GM19351 (cell line): ENCODE measurements at regions not wholly inside any gene's neighbourhood (a gene's known extent, or its start where the extent isn't known, plus 50 kb on each side); places are given as distances from the start of the nearest gene placed in this dataset.
"Not testable (repeated sequence)": the region's sequence is repeated elsewhere in the genome, so short reads cannot be mapped to it uniquely, and the experiment has no call there.

Experiments
- ATAC-seq: cut with Tn5 transposase; IDR thresholded peaks from one replicate; pipeline ENCODE4 v1.9.1; 2021; ENCODE audit warnings: mild to moderate bottlenecking, moderate library complexity; ENCODE audit not compliant: unreplicated experiment

DNA sequence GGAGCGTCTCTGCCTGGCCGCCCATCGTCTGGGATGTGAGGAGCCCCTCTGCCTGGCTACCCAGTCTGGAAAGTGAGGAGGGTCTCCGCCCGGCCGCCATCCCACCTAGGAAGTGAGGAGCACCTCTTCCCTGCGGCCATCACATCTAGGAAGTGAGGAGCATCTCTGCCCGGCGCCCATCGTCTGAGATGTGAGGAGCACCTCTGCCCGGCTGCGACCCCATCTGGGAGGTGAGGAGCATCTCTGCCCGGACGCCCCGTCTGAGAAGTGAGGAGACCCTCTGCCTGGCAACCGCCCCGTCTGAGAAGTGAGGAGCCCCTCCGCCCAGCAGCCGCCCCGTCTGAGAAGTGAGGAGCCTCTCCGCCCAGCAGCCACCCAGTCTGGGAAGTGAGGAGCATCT is 84.5 kb downstream of the IDS start:
- ATAC-seq, result not testable (repeated sequence)

DNA sequence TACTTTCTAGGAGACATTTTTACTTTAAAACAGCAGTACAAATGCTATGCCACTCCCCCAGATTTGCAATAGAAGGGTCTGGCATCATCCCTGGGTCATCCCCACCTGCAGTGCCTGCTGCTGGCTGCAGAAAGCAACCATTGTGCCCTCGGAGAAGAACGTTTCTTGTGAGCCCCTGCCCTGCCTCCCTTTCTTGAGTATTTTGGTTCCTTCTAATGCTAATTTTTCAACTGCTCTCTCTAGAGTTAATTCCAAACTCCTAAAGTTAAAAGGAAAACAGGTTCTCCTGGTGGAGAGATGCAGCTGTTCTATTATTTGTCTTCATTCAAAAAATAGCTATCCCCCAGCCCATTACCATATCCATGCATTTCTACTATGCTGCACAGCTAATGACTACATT is 107.1 kb downstream of the IDS start:
- ATAC-seq, result no peak

DNA sequence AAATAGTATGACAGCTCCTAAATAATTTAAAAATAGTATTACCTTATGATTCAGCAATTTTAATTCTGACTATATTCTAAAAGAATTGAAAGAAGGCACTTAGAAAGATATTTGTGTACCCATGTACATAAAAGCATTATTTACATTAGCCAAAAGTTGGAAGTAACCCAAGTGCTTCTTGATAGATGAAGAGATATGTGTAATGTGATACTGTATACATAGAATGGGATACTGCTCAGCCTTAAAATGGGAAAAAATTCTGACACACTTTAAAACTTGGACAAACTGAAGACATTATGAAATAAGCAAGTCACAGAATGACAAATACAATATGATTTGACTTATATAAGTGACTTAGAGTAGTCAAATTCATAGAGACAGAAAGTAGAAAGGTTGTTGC is 112.2 kb downstream of the IDS start:
- no peak for ATAC-seq

DNA sequence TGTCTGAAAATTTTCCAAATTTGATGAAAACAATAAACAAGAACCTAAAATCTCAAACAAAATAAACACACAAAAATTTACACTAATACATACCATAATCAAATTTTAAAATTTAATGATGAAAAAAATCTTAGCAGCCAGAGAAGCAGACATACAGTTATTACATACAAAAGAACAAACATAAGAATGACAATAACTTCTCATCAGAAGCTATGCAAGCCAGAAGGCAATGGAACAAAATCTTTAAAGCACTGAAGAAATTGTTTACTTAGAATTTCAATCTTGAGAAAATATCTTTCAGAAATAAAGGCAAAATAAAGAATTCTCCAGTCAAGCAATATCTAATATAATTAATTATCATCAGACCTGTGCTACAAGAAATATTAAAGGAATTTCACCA is 121.3 kb downstream of the IDS start:
- no peak for ATAC-seq

DNA sequence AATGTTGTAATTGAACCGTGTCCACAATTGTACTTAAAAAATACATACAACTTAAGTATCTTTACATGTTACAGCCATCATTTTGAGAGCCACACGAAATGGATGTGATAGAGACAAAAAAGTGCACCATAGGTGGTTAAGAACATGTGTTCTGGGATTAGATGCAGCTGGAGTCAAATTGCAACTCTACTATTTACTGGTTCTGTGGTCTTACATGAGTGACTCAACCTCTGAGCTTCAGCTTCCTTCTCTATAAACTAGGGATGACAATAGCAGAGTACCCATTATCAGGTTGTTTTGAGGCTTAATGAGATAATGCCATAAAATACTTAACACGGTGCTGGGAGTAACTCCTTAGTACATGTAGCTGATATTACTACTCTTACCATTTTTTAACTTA is 130.4 kb downstream of the IDS start:
- ATAC-seq, result no peak

DNA sequence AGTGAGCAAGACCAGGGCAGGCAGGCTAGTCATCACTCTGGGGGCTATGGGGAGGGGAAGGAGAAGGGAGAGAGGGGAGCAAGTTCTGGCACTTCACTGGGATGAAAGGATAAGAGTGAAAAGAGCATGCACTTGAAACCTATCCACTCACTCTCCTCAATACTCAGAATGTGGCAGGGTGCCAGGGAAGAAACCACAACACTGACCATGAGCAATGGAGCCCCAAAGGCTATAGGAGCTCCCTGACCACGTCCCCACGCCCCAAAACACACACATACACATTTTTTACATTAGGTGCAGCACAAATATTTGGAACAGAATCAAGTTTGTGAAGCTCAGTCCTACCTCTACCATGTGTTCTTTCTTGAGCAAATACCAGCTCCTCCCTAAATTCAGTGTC is 132.2 kb downstream of the IDS start:
- ATAC-seq, result no peak

DNA sequence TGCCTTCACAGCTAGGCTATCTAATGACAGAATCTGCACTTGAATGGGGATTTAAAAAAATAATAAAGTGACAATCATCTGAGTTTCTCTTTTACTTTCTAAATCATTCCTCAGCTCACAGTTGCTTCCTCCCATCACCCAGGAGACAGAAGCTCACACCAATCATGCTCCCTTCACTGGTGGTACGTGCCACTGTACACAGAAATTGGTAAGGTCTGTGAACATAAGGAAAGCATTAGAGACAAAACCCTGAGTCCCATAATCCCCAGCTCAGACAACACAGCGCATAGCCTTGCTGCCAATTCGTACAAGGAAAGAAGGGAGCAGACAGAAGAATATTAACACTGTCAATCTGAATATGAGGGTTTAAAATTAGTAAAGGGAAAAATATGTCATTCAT is 133.1 kb downstream of the IDS start:
- ATAC-seq, result no peak

DNA sequence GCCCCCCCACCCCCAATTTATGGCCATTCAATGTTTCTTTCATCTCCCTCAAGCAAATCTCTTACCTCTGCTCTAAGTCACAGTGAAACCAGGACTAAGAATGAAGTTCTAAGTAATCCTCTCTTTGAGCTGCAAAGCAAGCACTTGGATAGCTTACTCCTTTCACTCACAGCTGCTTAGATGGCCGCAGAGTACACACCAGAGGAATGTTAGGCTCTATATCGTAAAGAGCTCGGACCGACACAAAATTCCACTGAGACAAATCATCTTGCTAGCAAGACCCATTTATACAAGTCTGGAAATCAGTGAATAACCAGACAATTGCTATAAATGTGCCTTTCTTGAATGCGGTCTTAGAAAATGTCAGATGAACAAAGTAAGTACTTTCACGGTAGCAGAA is 135.0 kb downstream of the IDS start:
- no peak for ATAC-seq

DNA sequence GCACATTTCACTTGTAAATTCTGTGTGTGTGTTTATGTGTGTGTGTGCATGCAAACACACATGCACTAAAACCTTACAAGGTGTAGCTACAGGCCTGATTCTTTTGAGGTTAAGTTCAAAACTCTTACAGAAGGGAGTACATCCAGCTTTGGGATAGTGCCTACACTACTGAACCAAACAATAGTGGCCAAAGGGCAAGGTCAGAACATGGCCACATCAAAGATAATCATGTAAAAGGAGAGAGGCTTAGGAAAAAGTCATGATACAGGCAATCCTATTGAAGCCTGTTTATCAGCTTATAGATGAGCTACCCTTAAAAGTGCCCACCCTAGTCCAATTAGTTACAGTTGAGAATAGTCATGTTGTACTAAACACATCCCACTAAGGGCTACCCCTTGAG is 139.6 kb downstream of the IDS start:
- ATAC-seq, result no peak

DNA sequence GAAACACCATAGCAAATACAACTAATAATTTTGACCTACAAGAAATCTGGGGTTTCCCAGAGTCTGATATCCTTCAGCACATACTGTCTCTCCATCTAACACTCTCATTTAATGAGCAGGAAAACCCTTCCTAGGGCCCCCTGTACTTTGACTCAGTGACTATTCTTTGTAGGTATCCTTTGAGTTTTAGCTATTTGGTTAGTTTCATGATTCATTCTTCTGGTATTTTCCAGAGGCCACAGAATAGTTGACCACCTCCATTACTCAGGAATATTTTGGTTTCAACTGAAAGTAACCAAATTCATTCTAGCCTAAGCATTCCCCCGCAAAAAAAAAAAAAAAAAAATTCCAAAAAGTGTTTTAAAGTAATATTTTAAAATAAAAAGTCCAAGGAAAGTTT is 140.0 kb downstream of the IDS start:
- no peak for ATAC-seq

DNA sequence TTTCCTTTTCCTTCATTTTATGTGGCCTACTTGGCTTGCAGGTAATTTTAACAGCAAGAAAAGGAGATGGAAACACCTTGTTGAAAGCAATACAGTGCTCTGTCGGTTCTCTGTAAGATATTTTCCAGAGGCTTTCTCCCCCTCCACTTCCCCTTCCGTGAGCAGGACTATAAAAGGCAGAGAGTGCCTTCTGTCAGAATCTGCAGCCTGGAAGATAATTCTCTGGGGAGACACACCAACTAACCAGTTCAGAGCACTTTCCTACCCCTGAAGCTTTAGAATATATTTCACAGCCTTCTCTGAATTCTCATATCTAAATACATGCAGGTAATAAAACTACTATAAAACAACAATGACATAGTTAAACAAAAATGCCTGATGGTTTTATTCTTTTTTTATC is 141.1 kb downstream of the IDS start:
- no peak for ATAC-seq

DNA sequence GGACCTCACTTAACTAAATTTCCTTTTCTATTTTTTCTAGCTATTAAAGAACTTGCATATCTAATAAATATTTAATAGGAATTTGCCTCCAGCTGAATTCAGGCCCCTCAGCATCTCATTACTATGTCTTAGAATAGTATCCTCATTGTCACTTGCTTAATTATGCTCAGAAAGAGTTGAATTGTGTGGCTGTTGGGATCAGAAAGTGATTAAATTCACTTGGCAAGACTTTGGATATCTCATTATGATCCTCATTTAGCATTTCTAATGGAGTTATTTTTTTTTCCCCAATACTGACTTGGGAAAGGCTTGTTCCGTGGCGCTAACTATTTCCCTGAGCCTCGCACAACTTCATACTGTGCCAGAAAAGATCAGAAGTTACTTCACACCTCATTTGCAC is 158.8 kb downstream of the IDS start:
- no peak for ATAC-seq

DNA sequence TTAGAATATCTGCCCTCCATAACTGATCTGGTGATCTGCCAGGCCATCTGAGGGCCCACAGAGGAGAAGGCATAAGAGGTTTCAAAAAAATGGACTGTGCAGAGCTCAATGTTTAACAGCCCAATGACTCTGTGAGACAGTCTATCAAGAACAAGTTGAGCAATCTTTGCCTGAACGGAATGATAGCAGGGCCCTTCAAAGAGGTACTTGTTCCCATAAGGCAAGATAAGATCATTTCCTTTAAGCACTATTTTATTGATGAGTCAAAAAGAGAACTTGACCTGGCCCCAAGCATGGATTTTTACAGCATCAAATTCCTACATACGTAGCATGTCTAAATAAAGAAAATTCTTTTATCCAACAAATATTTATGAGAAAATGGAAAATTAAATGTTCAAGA is 182.8 kb downstream of the IDS start:
- no peak for ATAC-seq

DNA sequence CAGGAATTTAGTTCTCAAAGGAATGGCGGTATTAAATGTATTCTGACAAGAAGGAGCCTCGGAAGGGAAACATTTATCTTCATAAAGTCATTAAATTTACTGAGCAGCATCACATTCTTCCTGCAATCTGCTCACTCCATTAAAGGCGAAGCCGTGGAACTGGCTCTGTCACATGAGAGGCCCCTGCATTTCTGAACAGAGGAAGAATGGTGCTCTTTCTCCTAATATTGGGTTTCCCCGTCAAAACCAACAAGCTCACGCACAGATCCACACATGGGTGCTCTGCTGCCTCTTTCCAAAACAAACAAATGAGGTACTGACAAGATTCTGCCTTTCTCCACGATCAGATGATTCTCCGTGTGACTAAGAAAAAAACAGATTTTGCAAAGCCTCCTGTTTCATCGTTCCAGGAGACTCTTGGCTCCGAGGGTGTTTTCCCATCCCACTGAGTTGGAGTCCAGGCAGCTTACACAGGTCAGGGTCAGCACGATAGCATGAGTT is 191.2 kb downstream of the IDS start:
- ATAC-seq, result no peak

DNA sequence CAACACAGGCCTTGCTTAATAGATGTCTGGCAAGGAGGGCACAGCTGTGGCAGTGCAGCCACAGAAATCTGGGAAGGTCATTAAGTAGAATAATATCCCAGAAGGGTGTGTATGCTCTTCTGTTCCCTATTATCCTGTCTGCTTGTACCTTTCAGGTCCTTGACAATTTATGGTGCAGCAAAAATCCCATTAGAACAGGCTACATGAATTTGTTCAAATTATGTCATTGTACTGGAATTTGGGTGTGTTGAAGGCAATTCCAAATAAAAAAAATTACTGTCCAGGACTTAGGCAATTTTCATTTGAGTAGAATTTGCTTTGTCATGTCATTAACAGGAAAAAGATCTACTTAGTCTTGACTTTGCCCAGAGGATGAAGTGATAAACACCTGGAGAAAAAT is 192.1 kb downstream of the IDS start:
- no peak for ATAC-seq

DNA sequence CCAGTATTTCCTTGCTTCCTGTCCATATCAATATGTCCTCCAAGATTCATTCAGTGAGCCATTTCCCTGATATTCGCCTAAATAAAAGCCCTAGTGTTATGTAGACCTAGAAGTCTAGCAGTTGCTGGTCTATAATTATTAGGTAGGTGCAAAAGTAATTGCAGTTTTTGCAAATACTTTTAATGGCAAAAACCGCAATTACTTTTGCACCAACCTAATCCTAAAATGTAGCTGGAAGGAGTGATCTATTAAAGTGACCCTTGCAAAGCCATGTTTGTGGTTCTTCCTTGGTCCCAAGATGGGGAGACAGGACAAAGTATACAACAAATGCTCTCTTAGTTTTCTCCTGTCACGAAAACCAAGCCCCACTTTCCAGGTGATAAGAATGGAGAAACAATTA is 193.0 kb downstream of the IDS start:
- no peak for ATAC-seq

DNA sequence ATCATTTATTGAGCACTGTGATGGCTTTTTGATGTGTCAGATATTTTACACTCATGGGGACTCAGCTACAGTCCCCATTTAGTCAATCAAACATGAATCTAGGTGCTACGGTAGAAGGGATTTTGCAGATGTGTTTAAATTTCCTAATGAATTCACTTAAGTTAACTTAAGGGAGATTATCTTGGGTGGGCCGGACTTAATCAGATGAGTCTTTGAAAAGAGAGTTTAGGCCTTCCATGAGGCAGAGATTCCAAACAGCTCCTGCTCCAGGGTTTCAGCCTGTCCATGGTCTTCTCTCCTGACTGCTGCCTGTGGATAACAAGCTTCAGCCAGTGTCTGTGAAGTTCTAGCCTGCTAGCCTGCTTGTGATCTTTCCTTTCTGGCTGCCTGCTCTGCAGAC is 202.4 kb downstream of the IDS start:
- no peak for ATAC-seq

DNA sequence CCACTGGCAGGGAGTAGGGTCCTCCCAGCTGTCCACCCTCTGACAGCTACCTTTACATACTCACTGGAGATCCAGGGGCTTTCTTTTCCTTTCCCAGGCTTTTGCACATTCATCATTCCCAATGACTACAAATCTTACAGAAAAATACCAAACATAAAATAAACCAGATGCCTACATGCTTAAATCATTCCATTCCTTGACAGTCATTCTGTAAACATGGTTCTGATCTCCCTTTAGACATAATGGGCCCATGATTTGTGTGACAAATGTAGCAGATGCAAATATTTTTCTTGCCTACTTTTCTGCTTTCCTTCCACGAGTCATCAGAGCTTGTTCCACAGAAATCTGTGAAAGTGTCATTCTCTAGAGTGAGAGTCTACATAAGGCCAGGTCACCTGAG is 207.0 kb downstream of the IDS start:
- no peak for ATAC-seq

DNA sequence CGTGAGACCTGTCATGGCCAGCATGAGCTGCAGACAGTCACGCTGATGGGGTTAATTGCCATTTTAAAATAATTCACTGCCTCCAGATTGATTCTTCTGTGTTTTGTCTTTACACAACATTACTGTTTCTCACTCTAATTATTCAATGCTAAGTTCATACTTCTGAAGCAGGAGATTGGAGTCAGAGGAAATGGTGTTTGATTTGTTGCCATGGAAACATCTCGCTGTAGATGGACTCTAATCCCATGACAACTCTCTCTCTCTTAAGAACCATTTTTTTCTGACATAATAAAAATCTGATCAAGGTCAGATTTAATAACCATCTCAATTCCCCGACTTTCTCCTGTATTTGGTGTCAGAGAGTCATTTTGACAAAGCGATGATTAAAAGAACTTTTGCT is 209.0 kb downstream of the IDS start:
- no peak for ATAC-seq

DNA sequence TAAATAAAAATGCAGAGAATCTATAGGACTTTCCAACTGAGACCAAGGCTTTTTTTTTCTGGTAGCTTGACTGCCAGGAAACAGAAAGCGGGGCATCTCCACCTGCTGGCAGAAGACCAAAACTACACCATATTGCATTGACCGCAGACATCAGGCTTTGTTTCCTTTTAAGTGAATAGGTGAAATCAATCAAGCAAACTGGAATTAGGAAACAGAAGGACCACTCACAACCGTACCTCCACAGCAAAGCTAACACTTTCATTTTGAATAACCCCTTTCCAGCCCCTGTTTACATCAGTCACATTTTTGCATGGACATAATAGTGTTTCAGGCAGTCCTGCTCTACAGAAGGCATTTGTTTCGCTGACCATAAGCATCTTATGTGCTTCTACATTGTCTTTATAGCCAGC is 218.2 kb downstream of the IDS start:
- ATAC-seq, result peak; percentile 81

DNA sequence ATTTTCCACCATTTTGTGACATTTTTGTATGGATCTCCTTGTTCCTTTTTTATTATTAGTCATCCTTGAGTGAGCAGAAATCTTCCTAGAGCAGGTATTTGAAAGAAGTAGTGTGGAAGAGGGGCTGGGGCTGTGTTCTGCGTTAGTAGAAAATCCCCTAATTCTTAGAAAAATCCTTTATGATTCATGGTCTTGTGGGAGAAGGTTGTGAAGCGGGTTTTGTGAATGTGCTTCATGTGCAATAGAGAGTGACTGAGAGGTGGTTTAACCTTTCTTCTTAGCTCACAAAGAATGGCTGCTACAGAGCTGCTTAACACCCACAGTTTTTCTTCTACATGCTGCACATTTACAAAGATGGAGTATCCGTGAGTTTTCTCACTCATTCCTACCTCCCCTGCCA is 220.5 kb downstream of the IDS start:
- no peak for ATAC-seq

DNA sequence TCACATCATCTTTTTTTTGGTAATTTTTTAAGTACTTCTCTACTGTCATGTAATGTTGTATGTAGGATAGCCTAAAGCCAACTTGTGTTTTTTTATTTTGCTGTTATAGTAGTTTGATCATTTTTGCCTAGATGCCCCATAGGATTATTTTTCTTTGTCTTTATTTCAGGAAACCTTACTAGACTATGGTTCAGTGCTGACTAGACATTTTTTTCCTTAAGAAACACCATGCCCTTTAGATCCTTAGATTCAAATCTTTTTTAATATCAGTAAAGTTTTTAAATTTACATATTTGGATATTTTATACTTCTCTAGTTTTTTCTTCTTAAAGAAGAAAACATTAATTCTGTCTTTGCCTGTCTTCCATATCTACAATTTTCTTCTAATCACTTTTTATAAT is 221.3 kb downstream of the IDS start:
- ATAC-seq, result no peak

DNA sequence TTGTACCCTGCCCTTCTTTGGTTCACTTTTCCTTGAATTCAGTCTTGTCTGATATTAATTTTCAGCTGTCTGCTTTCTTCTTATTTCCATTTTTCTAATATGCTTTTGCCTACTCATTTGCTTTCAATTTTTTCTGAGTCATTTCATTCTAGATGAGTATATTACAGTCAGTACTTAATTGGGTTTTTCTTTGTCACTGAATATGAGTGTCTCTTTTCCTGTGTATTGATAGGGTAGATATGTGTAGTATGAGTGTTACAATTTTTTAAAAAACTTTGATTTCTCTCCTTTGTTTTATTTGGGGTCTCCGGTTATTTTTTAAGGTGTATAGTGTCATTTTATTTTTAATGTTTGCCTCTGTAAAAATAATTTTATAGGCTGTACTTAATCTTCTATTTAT is 222.2 kb downstream of the IDS start:
- ATAC-seq, result no peak

DNA sequence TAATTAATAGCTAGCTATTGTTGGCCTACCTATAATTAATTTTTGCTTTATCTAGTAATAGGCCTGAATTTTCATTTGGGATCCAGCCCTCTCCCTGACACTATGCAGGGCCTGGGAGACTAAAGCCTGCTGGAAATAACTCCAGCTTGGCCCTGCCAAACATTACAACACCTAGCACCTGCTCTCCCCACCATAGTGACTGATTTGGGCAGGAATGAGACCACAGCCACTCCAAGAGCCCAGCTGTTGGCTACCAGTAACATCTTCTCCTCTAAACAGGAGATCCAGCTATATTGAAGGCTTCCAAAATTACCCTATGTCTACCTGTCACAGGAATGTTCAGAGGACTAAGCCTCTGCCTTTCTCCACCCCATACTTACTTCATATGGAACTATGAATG is 225.1 kb downstream of the IDS start:
- ATAC-seq, result no peak
